GM19463 (cell line): ENCODE measurements at regions not wholly inside any gene's neighbourhood (a gene's known extent, or its start where the extent isn't known, plus 50 kb on each side); places are given as distances from the start of the nearest gene placed in this dataset.
"Not testable (repeated sequence)": the region's sequence is repeated elsewhere in the genome, so short reads cannot be mapped to it uniquely, and the experiment has no call there.

Experiments
- ATAC-seq: cut with Tn5 transposase; IDR thresholded peaks from one replicate; pipeline ENCODE4 v1.9.1; 2021; ENCODE audit warnings: mild to moderate bottlenecking, moderate library complexity; ENCODE audit not compliant: unreplicated experiment

GRCh38 chr2:7861910-7862702, 819.8 kb upstream of the ID2 start:
- no peak for ATAC-seq

GRCh38 chr2:7866104-7866503, 815.8 kb upstream of the ID2 start:
- no peak for ATAC-seq

- ATAC-seq: no peak
These were observed 815.0 kb upstream of the ID2 start for GRCh38 chr2:7866825-7867224.

- ATAC-seq: no peak
These were observed 814.0 kb upstream of the ID2 start for GRCh38 chr2:7867867-7868266.

- ATAC-seq: no peak
These were observed 813.0 kb upstream of the ID2 start for GRCh38 chr2:7868836-7869235.

GRCh38 chr2:7876445-7876844, 805.4 kb upstream of the ID2 start:
- not testable (repeated sequence) for ATAC-seq

- not testable (repeated sequence) for ATAC-seq
These were observed 803.6 kb upstream of the ID2 start for GRCh38 chr2:7878266-7878665.

GRCh38 chr2:7878786-7879482, 802.9 kb upstream of the ID2 start:
- no peak for ATAC-seq

GRCh38 chr2:7879483-7879835, 802.4 kb upstream of the ID2 start:
- no peak for ATAC-seq

- ATAC-seq: no peak
These were observed 801.7 kb upstream of the ID2 start for GRCh38 chr2:7880126-7880525.

- no peak for ATAC-seq
These were observed 801.3 kb upstream of the ID2 start for GRCh38 chr2:7880566-7880965.

- ATAC-seq: no peak
These were observed 800.8 kb upstream of the ID2 start for GRCh38 chr2:7881063-7881462.

GRCh38 chr2:7881466-7881865, 800.4 kb upstream of the ID2 start:
- ATAC-seq: no peak

GRCh38 chr2:7882296-7882695, 799.6 kb upstream of the ID2 start:
- ATAC-seq: no peak

GRCh38 chr2:7884338-7884737, 797.5 kb upstream of the ID2 start:
- no peak for ATAC-seq

- ATAC-seq: no peak
These were observed 795.2 kb upstream of the ID2 start for GRCh38 chr2:7886666-7887065.

- ATAC-seq: no peak
These were observed 794.4 kb upstream of the ID2 start for GRCh38 chr2:7887441-7887840.

- no peak for ATAC-seq
These were observed 793.0 kb upstream of the ID2 start for GRCh38 chr2:7888876-7889275.

- ATAC-seq: no peak
These were observed 790.5 kb upstream of the ID2 start for GRCh38 chr2:7891312-7891711.

- ATAC-seq: no peak
These were observed 786.6 kb upstream of the ID2 start for GRCh38 chr2:7895289-7895688.

- ATAC-seq: no peak
These were observed 784.8 kb upstream of the ID2 start for GRCh38 chr2:7896940-7897487.

- ATAC-seq: no peak
These were observed 782.6 kb upstream of the ID2 start for GRCh38 chr2:7899241-7899640.
